DMS 273 (cell line): ENCODE measurements at regions not wholly inside any gene's neighbourhood (a gene's known extent, or its start where the extent isn't known, plus 50 kb on each side); places are given as distances from the start of the nearest gene placed in this dataset.

ENCODE experiments used
- DNase-seq: peaks from one replicate; lab custom pipeline; 2025; ENCODE audit not compliant: unreplicated experiment; lab: John Stamatoyannopoulos, UW

GRCh38 chr11:127677660-127678425 is 677.3 kb upstream of the KIRREL3 start:
- DNase-seq, result no peak

- no peak for DNase-seq
Measured at GRCh38 chr11:127675581-127675980, 675.0 kb upstream of the KIRREL3 start.

- DNase-seq, result no peak
Measured at GRCh38 chr11:127674754-127675153, 674.2 kb upstream of the KIRREL3 start.

- peak; percentile 4 for DNase-seq
Measured at GRCh38 chr11:127670374-127671119, 670.0 kb upstream of the KIRREL3 start.

GRCh38 chr11:127656116-127656836 is 655.7 kb upstream of the KIRREL3 start:
- DNase-seq, result no peak

GRCh38 chr11:127653076-127653475 is 652.5 kb upstream of the KIRREL3 start:
- DNase-seq, result no peak

- DNase-seq, result no peak
Measured at GRCh38 chr11:127651888-127652221, 651.3 kb upstream of the KIRREL3 start.

- no peak for DNase-seq
Measured at GRCh38 chr11:127651175-127651887, 650.8 kb upstream of the KIRREL3 start.

GRCh38 chr11:127649958-127650357 is 649.4 kb upstream of the KIRREL3 start:
- DNase-seq, result no peak

- no peak for DNase-seq
Measured at GRCh38 chr11:127649071-127649470, 648.5 kb upstream of the KIRREL3 start.

- DNase-seq, result no peak
Measured at GRCh38 chr11:127648583-127648982, 648.0 kb upstream of the KIRREL3 start.

- no peak for DNase-seq
Measured at GRCh38 chr11:127644366-127644765, 643.8 kb upstream of the KIRREL3 start.

- DNase-seq, result peak; percentile 24
Measured at GRCh38 chr11:127643268-127644058, 642.9 kb upstream of the KIRREL3 start.

- no peak for DNase-seq
Measured at GRCh38 chr11:127640561-127641451, 640.2 kb upstream of the KIRREL3 start.

GRCh38 chr11:127639916-127640315 is 639.3 kb upstream of the KIRREL3 start:
- no peak for DNase-seq

GRCh38 chr11:127632976-127633680 is 632.6 kb upstream of the KIRREL3 start:
- DNase-seq, result no peak

GRCh38 chr11:127632546-127632945 is 632.0 kb upstream of the KIRREL3 start:
- no peak for DNase-seq

GRCh38 chr11:127631974-127632373 is 631.4 kb upstream of the KIRREL3 start:
- no peak for DNase-seq

- no peak for DNase-seq
Measured at GRCh38 chr11:127629200-127629599, 628.6 kb upstream of the KIRREL3 start.
